ENCODE measurements at regions not wholly inside any gene's neighbourhood (a gene's known extent, or its start where the extent isn't known, plus 50 kb on each side); places are given as distances from the start of the nearest gene placed in this dataset.
"Not testable (repeated sequence)": the region's sequence is repeated elsewhere in the genome, so short reads cannot be mapped to it uniquely, and the experiment has no call there.

GRCh38 chr1:81730881-81731280 lies 69.9 kb upstream of the ADGRL2 start:
- Histone ChIP-seq H3K4me3 (replicated peaks; ENCODE audit: insufficient read depth, low read length) (no peak overlapping the region), H3K27me3 (ENCODE audit: insufficient read depth, poor library complexity, severe bottlenecking) (no peaks in the 10 kb centered on the region), H3K27ac (replicated peaks) (no peak overlapping the region)
- no peak for TF ChIP-seq CTCF (IDR thresholded peaks at IDR 0.05; ENCODE audit: insufficient read depth, low read length)
- no peak for TF ChIP-seq SPI1 (IDR thresholded peaks at IDR 0.05; ENCODE audit: borderline replicate concordance, low read depth)
- no peak for TF ChIP-seq POLR2AphosphoS5 (IDR thresholded peaks at IDR 0.05; ENCODE audit: low read depth)
- DNase-seq (ENCODE audit: low read depth in 1 of 2, low spot score in 1 of 2) = no peak

GRCh38 chr1:81730299-81730698 lies 70.4 kb upstream of the ADGRL2 start:
- DNase-seq (ENCODE audit: low read depth in 1 of 2, low spot score in 1 of 2) = not testable (repeated sequence)

GRCh38 chr1:81729818-81730217 lies 70.9 kb upstream of the ADGRL2 start:
- no peak for TF ChIP-seq GABPA (IDR thresholded peaks at IDR 0.05; ENCODE audit: low read depth)
- no peak for TF ChIP-seq POLR2AphosphoS5 (IDR thresholded peaks at IDR 0.05; ENCODE audit: low read depth)
- TF ChIP-seq SPI1 (IDR thresholded peaks at IDR 0.05; ENCODE audit: borderline replicate concordance, low read depth) = no peak
- no peak for DNase-seq (ENCODE audit: low read depth in 1 of 2, low spot score in 1 of 2)
- H3K4me3 ChIP-seq (replicated peaks; ENCODE audit: insufficient read depth, low read length) = no peak overlapping the region
- no peak overlapping the region for H3K27ac ChIP-seq (replicated peaks)
- no peaks in the 10 kb centered on the region for H3K27me3 ChIP-seq (ENCODE audit: insufficient read depth, poor library complexity, severe bottlenecking)

More at GRCh38 chr1:81730299-81730698, 70.4 kb upstream of the ADGRL2 start:
- H3K27ac ChIP-seq (replicated peaks); H3K27me3 ChIP-seq (ENCODE audit: insufficient read depth, poor library complexity, severe bottlenecking); H3K4me3 ChIP-seq (replicated peaks; ENCODE audit: insufficient read depth, low read length): not testable (repeated sequence)

- no peak overlapping the region for H3K27ac ChIP-seq (replicated peaks)
- no peaks in the 10 kb centered on the region for H3K27me3 ChIP-seq (ENCODE audit: insufficient read depth, poor library complexity, severe bottlenecking)
- DNase-seq (ENCODE audit: low read depth in 1 of 2, low spot score in 1 of 2) = no peak
- no peak overlapping the region for H3K4me3 ChIP-seq (replicated peaks; ENCODE audit: insufficient read depth, low read length)
- no peak for TF ChIP-seq REST (IDR thresholded peaks at IDR 0.05; ENCODE audit: insufficient replicate concordance, low read depth)
- no peak for TF ChIP-seq POLR2AphosphoS5 (IDR thresholded peaks at IDR 0.05; ENCODE audit: low read depth)
Measured at GRCh38 chr1:81729239-81729638, 71.5 kb upstream of the ADGRL2 start.

- Histone ChIP-seq H3K27me3 (ENCODE audit: insufficient read depth, poor library complexity, severe bottlenecking) (no peaks in the 10 kb centered on the region), H3K27ac (replicated peaks) (no peak overlapping the region), H3K4me3 (replicated peaks; ENCODE audit: insufficient read depth, low read length) (no peak overlapping the region)
- DNase-seq (ENCODE audit: low read depth in 1 of 2, low spot score in 1 of 2) = no peak
- no peak for TF ChIP-seq REST (IDR thresholded peaks at IDR 0.05; ENCODE audit: insufficient replicate concordance, low read depth)
- TF ChIP-seq POLR2AphosphoS5 (IDR thresholded peaks at IDR 0.05; ENCODE audit: low read depth) = no peak
- no peak for TF ChIP-seq GABPA (IDR thresholded peaks at IDR 0.05; ENCODE audit: low read depth)
- no peak for TF ChIP-seq SPI1 (IDR thresholded peaks at IDR 0.05; ENCODE audit: borderline replicate concordance, low read depth)
- no peak for TF ChIP-seq CTCF (IDR thresholded peaks at IDR 0.05; ENCODE audit: insufficient read depth, low read length)
Measured at GRCh38 chr1:81725823-81726222, 74.9 kb upstream of the ADGRL2 start.

GRCh38 chr1:81722631-81723328 lies 78.0 kb upstream of the ADGRL2 start:
- H3K4me3 ChIP-seq (replicated peaks; ENCODE audit: insufficient read depth, low read length); H3K27me3 ChIP-seq (ENCODE audit: insufficient read depth, poor library complexity, severe bottlenecking); DNase-seq (ENCODE audit: low read depth in 1 of 2, low spot score in 1 of 2); H3K27ac ChIP-seq (replicated peaks): not testable (repeated sequence)

- not testable (repeated sequence) for DNase-seq (ENCODE audit: low read depth in 1 of 2, low spot score in 1 of 2); H3K4me3 ChIP-seq (replicated peaks; ENCODE audit: insufficient read depth, low read length)
Measured at GRCh38 chr1:81720256-81720655, 80.5 kb upstream of the ADGRL2 start.

More at GRCh38 chr1:81720256-81720655, 80.5 kb upstream of the ADGRL2 start:
- H3K27ac ChIP-seq (replicated peaks); H3K27me3 ChIP-seq (ENCODE audit: insufficient read depth, poor library complexity, severe bottlenecking): not testable (repeated sequence)
